Right lobe of liver (tissue), 6 donors: ENCODE measurements at regions not wholly inside any gene's neighbourhood (a gene's known extent, or its start where the extent isn't known, plus 50 kb on each side); places are given as distances from the start of the nearest gene placed in this dataset.

ENCODE experiments used
- ATAC-seq, 4 donors: fragments of 200-7000 bp; cut with Tn5 transposase; one replicate each; pipeline ENCODE4 v1.9.1; 2020; ENCODE audit warnings: mild to moderate bottlenecking in 4 of 4, moderate library complexity in 4 of 4
- DNase-seq, 3 donors: peaks; one replicate each; pipeline ENCODE4 v3.0.0-alpha.2; 2020
- H3K27ac ChIP-seq, 3 donors: fragments of 200-600 bp; one replicate each; pipeline ENCODE4 v1.8.0; 2022
- H3K27me3 ChIP-seq, 2 donors: fragments of 200-600 bp; one replicate each; pipeline ENCODE4 v1.8.0; 2022
- H3K36me3 ChIP-seq, 4 donors: fragments of 200-600 bp; sonication (generic) in 1 of 4; one replicate each; pipeline versions ENCODE4 v1.5.1 to v1.8.0; 2017 to 2022; ENCODE audit warnings: control low read depth in 1 of 4
- H3K4me1 ChIP-seq, 4 donors: fragments of 200-600 bp; sonication (generic) in 1 of 4; one replicate each; pipeline versions ENCODE4 v1.5.1 to v1.8.0; 2017 to 2022; ENCODE audit warnings: control low read depth in 1 of 4
- H3K4me3 ChIP-seq, 3 donors: fragments of 200-600 bp; one replicate each; pipeline ENCODE4 v1.8.0; 2022
- H3K9me3 ChIP-seq, 4 donors: fragments of 200-600 bp; sonication (generic) in 1 of 4; one replicate each; pipeline versions ENCODE4 v1.5.1 to v1.8.0; 2017 to 2022; ENCODE audit warnings: control low read depth in 1 of 4
- CTCF ChIP-seq, 4 donors: fragments of 200-600 bp in 3 of 4; fragments of 450-650 bp in 1 of 4; IDR thresholded peaks; one replicate each; pipeline versions ENCODE4 v1.5.1 to v1.8.0; 2016 to 2022; ENCODE audit warnings: antibody characterized with exemption in 4 of 4, mild to moderate bottlenecking in 2 of 4
- POLR2A ChIP-seq: fragments of 450-650 bp; IDR thresholded peaks from one replicate; pipeline ENCODE4 v1.6.1; 2017; ENCODE audit warnings: antibody characterized with exemption, mild to moderate bottlenecking
- WGBS: methylation state at CpG from one replicate; pipeline ENCODE4 v1.1.6; 2018; ENCODE audit warnings: low coverage, low lambda C conversion rate; ENCODE audit not compliant: insufficient coverage; ENCODE audit errors: missing lambda C conversion rate; 5-methylcytosine and 5-hydroxymethylcytosine counted together
- intact Hi-C, 2 donors: fragments of 100-400 bp; cut with DNase I; formaldehyde crosslinking; loops; one replicate each; pipeline versions ENCODE4 v1.11.2 to v1.14.1; 2022
- donor health status: DM: no; HTN: yes; CAD: no.
- donor health status: DM: no; HTN: no; CAD: no.
- donor health status: DM: no; HTN: no; CAD: no.
- donor health status: DM: no; HTN: yes; CAD: no.
- donor health status: DM: no; HTN: yes; CAD: no.

GRCh38 chrX:42462917-42463316, 315.0 kb downstream of the PPP1R2C start:
- no peak overlapping the region for H3K27ac ChIP-seq
- DNase-seq = no peak
- no peaks in the 10 kb centered on the region for H3K27me3 ChIP-seq
- H3K36me3 ChIP-seq = no peaks in the 10 kb centered on the region
- TF ChIP-seq CTCF (IDR thresholded peaks at IDR 0.05) (no peak), POLR2A (no peak)
- no peak overlapping the region for H3K4me3 ChIP-seq
- no peaks in the 10 kb centered on the region for H3K9me3 ChIP-seq
- ATAC-seq = no peak
- no peaks in the 10 kb centered on the region for H3K4me1 ChIP-seq
- intact Hi-C loops = no loop called here

DNA sequence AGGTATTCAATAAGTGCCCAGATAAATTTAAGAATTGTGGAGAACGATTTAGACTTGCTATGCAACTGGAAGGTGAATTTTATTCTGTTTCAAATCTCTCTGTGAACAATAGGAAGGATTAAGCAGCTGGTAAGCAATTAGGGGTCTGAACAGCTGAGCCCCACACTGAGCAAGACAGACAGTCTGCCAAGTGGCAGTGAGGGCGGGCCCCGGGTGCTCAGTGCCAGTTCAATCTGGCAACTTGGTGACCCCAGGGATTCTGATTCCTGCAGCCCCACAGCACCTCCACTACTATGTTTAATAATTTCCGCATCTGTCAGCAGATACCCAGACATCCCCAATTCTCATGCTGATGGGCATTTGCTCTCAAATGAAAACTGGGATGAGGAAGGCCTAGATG, 317.3 kb downstream of the PPP1R2C start:
- ATAC-seq = no peak
- H3K27ac ChIP-seq = no peak overlapping the region
- no peak overlapping the region for H3K4me3 ChIP-seq
- peaks cover 0 to 5% (median 0%) of the 10 kb centered on the region in 4 donors for H3K9me3 ChIP-seq
- TF ChIP-seq CTCF (IDR thresholded peaks at IDR 0.05) = no peak
- TF ChIP-seq POLR2A = no peak
- H3K27me3 ChIP-seq = no peaks in the 10 kb centered on the region
- no peaks in the 10 kb centered on the region for H3K4me1 ChIP-seq
- WGBS = 27% methylated on average over 1 of the region's 4 CpGs
- H3K36me3 ChIP-seq = no peaks in the 10 kb centered on the region
- no peak for DNase-seq
- intact Hi-C loops = no loop called here

- intact Hi-C loops = no loop called here
- H3K4me3 ChIP-seq = no peak overlapping the region
- no peak for DNase-seq
- no peak overlapping the region for H3K27ac ChIP-seq
- TF ChIP-seq POLR2A (no peak), CTCF (IDR thresholded peaks at IDR 0.05) (no peak)
- H3K4me1 ChIP-seq = no peaks in the 10 kb centered on the region
- H3K9me3 ChIP-seq = peaks cover 0 to 5% (median 0%) of the 10 kb centered on the region in 4 donors
- no peak for ATAC-seq
- no peaks in the 10 kb centered on the region for H3K27me3 ChIP-seq
- no peaks in the 10 kb centered on the region for H3K36me3 ChIP-seq
Measured at GRCh38 chrX:42459735-42460134, 318.2 kb downstream of the PPP1R2C start.

- Histone ChIP-seq H3K36me3 (no peaks in the 10 kb centered on the region), H3K27me3 (no peaks in the 10 kb centered on the region), H3K27ac (no peak overlapping the region), H3K4me3 (no peak overlapping the region), H3K9me3 (peaks cover 0 to 5% (median 0%) of the 10 kb centered on the region in 4 donors), H3K4me1 (no peaks in the 10 kb centered on the region)
- ATAC-seq (no peak), DNase-seq (no peak)
- no peak for TF ChIP-seq CTCF (IDR thresholded peaks at IDR 0.05)
- TF ChIP-seq POLR2A = no peak
- intact Hi-C loops = no loop called here
- WGBS = 48% methylated on average over 8 of the region's 9 CpGs
Measured at GRCh38 chrX:42456176-42456700, 321.7 kb downstream of the PPP1R2C start.

DNA sequence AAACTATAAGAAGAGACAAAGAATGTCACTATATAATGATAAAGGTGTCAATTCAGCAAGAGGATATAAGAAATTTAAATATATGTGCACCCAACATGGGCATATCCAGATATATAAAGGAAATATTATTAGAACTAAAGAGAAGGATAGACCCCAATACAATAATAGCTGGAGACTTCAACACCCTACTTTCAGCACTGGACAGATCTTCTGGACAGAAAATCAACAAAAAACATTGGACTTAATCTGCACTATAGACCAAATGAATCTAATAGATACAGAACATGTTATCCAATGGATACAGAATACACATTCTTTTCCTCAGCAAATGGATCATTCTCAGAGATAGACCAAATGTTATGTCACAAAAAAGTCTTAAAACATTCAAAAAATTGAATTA, 327.7 kb downstream of the PPP1R2C start:
- no peaks in the 10 kb centered on the region for H3K9me3 ChIP-seq
- H3K4me3 ChIP-seq = no peak overlapping the region
- H3K27me3 ChIP-seq = no peaks in the 10 kb centered on the region
- DNase-seq (no peak), ATAC-seq (no peak)
- TF ChIP-seq CTCF (IDR thresholded peaks at IDR 0.05) (no peak), POLR2A (no peak)
- intact Hi-C loops = no loop called here
- no peaks in the 10 kb centered on the region for H3K4me1 ChIP-seq
- no peak overlapping the region for H3K27ac ChIP-seq
- no peaks in the 10 kb centered on the region for H3K36me3 ChIP-seq
